Hematopoietic multipotent progenitor cell treated with erythropoietin and hydrocortisone succinate and interleukin-3 and kit ligand, for 4 days (in vitro differentiated cells): ENCODE measurements at regions not wholly inside any gene's neighbourhood (a gene's known extent, or its start where the extent isn't known, plus 50 kb on each side); places are given as distances from the start of the nearest gene placed in this dataset.
"Not testable (repeated sequence)": the region's sequence is repeated elsewhere in the genome, so short reads cannot be mapped to it uniquely, and the experiment has no call there.

ENCODE experiments used
- DNase-seq: peaks from one replicate; pipeline ENCODE4 v3.0.0-alpha.2; 2015

- DNase-seq: no peak
Measured at GRCh38 chr21:15204140-15204969, 139.6 kb upstream of the NRIP1 start.

- DNase-seq: no peak
Measured at GRCh38 chr21:15204970-15205286, 140.1 kb upstream of the NRIP1 start.

GRCh38 chr21:15206514-15206913 is 141.7 kb upstream of the NRIP1 start:
- DNase-seq: peak; percentile 41

GRCh38 chr21:15207231-15207630 is 142.4 kb upstream of the NRIP1 start:
- no peak for DNase-seq

- DNase-seq: no peak
Measured at GRCh38 chr21:15207635-15208370, 143.0 kb upstream of the NRIP1 start.

- DNase-seq: no peak
Measured at GRCh38 chr21:15208786-15209185, 144.0 kb upstream of the NRIP1 start.

GRCh38 chr21:15209224-15209623 is 144.4 kb upstream of the NRIP1 start:
- DNase-seq: no peak

GRCh38 chr21:15210235-15210678 is 145.5 kb upstream of the NRIP1 start:
- no peak for DNase-seq

- DNase-seq: peak; percentile 19
Measured at GRCh38 chr21:15211491-15212133, 146.8 kb upstream of the NRIP1 start.

GRCh38 chr21:15212206-15212605 is 147.4 kb upstream of the NRIP1 start:
- DNase-seq: peak; percentile 71

GRCh38 chr21:15218476-15218875 is 153.7 kb upstream of the NRIP1 start:
- not testable (repeated sequence) for DNase-seq

- DNase-seq: no peak
Measured at GRCh38 chr21:15219039-15219438, 154.2 kb upstream of the NRIP1 start.

GRCh38 chr21:15219894-15220293 is 155.1 kb upstream of the NRIP1 start:
- peak; percentile 49 for DNase-seq

- no peak for DNase-seq
Measured at GRCh38 chr21:15221799-15222386, 157.1 kb upstream of the NRIP1 start.

- DNase-seq: no peak
Measured at GRCh38 chr21:15222707-15223106, 157.9 kb upstream of the NRIP1 start.

GRCh38 chr21:15224346-15225086 is 159.7 kb upstream of the NRIP1 start:
- no peak for DNase-seq

- no peak for DNase-seq
Measured at GRCh38 chr21:15227919-15228318, 163.1 kb upstream of the NRIP1 start.

GRCh38 chr21:15229390-15229789 is 164.6 kb upstream of the NRIP1 start:
- no peak for DNase-seq

GRCh38 chr21:15233611-15234010 is 168.8 kb upstream of the NRIP1 start:
- no peak for DNase-seq

GRCh38 chr21:15236111-15236510 is 171.3 kb upstream of the NRIP1 start:
- no peak for DNase-seq

GRCh38 chr21:15240848-15241247 is 176.0 kb upstream of the NRIP1 start:
- no peak for DNase-seq

GRCh38 chr21:15241997-15242736 is 177.4 kb upstream of the NRIP1 start:
- DNase-seq: no peak
